ENCODE measurements at regions not wholly inside any gene's neighbourhood (a gene's known extent, or its start where the extent isn't known, plus 50 kb on each side); places are given as distances from the start of the nearest gene placed in this dataset.

- no peak for DNase-seq (ENCODE audit: low spot score in 2 of 2)
- Histone ChIP-seq H3K27me3 (no peaks in the 10 kb centered on the region), H3K27ac (no peak overlapping the region), H3K4me1 (no peaks in the 10 kb centered on the region), H3K4me3 (no peak overlapping the region), H3K9me3 (no peaks in the 10 kb centered on the region), H3K36me3 (no peaks in the 10 kb centered on the region)
- TF ChIP-seq CTCF (IDR thresholded peaks at IDR 0.05) = no peak
- no peak for TF ChIP-seq POLR2A (IDR thresholded peaks at IDR 0.05)
- no peak for TF ChIP-seq POLR2AphosphoS5 (IDR thresholded peaks at IDR 0.05)
- intact Hi-C loops (cut with DNase I; ENCODE audit: low total_unique reads) = no loop called here
Measured at GRCh38 chr4:185955151-185955770, 113.7 kb upstream of the TLR3 start.

GRCh38 chr4:185955826-185956543, 113.0 kb upstream of the TLR3 start:
- intact Hi-C loops (cut with DNase I; ENCODE audit: low total_unique reads) = no loop called here
- Histone ChIP-seq H3K36me3 (no peaks in the 10 kb centered on the region), H3K9me3 (no peaks in the 10 kb centered on the region), H3K27ac (no peak overlapping the region), H3K4me3 (peak overlapping the region in 2 of 3 donors; percentile 0 to 24), H3K27me3 (no peaks in the 10 kb centered on the region), H3K4me1 (no peaks in the 10 kb centered on the region)
- TF ChIP-seq POLR2AphosphoS5 (IDR thresholded peaks at IDR 0.05) (no peak), CTCF (IDR thresholded peaks at IDR 0.05) (no peak), POLR2A (IDR thresholded peaks at IDR 0.05) (no peak)
- DNase-seq (ENCODE audit: low spot score in 2 of 2) = no peak

GRCh38 chr4:185956544-185956940, 112.4 kb upstream of the TLR3 start:
- no peaks in the 10 kb centered on the region for H3K9me3 ChIP-seq
- TF ChIP-seq POLR2A (IDR thresholded peaks at IDR 0.05) (no peak), POLR2AphosphoS5 (IDR thresholded peaks at IDR 0.05) (no peak)
- H3K27me3 ChIP-seq = no peaks in the 10 kb centered on the region
- no peaks in the 10 kb centered on the region for H3K4me1 ChIP-seq
- H3K36me3 ChIP-seq = no peaks in the 10 kb centered on the region
- no peak for DNase-seq (ENCODE audit: low spot score in 2 of 2)
- H3K4me3 ChIP-seq = peak overlapping the region in 1 of 3 donors; percentile 24
- H3K27ac ChIP-seq = no peak overlapping the region
- intact Hi-C loops (cut with DNase I; ENCODE audit: low total_unique reads) = no loop called here

DNA sequence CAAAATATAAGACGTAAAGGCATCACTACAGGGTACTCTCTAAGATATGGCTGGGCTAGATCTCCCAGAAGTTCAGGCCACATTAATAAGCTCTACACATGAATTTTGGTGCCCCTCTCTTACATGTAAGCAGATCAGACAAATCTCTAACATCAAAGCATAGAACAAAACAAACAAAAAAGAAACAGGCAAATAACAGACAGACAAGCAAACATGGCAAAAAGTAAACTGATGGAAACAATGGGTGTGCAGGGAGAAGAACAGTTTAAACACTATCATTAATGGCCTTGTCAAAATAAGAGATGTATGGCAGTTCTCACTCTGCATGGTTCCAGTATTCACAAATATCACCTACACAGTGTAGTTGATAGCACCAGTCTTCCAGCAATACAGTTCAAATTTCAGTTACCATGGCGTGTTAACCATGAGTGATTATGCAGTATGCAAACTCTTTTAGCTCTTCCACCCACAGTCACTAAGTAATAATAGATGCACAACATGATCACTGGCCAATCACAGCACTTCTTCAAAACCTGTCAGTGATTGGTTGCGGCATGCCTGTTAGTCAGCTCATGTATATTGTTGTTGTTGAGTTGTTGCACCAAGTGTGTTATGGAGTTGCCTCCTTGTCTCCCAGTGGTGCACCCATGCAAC, 110.7 kb upstream of the TLR3 start:
- Histone ChIP-seq H3K27ac (no peak overlapping the region), H3K27me3 (no peaks in the 10 kb centered on the region), H3K4me1 (no peaks in the 10 kb centered on the region), H3K4me3 (no peak overlapping the region), H3K9me3 (no peaks in the 10 kb centered on the region), H3K36me3 (no peaks in the 10 kb centered on the region)
- TF ChIP-seq POLR2AphosphoS5 (IDR thresholded peaks at IDR 0.05) = no peak
- no peak for TF ChIP-seq POLR2A (IDR thresholded peaks at IDR 0.05)
- TF ChIP-seq CTCF (IDR thresholded peaks at IDR 0.05) = no peak
- no peak for DNase-seq (ENCODE audit: low spot score in 2 of 2)
- intact Hi-C loops (cut with DNase I; ENCODE audit: low total_unique reads) = no loop called here

DNA sequence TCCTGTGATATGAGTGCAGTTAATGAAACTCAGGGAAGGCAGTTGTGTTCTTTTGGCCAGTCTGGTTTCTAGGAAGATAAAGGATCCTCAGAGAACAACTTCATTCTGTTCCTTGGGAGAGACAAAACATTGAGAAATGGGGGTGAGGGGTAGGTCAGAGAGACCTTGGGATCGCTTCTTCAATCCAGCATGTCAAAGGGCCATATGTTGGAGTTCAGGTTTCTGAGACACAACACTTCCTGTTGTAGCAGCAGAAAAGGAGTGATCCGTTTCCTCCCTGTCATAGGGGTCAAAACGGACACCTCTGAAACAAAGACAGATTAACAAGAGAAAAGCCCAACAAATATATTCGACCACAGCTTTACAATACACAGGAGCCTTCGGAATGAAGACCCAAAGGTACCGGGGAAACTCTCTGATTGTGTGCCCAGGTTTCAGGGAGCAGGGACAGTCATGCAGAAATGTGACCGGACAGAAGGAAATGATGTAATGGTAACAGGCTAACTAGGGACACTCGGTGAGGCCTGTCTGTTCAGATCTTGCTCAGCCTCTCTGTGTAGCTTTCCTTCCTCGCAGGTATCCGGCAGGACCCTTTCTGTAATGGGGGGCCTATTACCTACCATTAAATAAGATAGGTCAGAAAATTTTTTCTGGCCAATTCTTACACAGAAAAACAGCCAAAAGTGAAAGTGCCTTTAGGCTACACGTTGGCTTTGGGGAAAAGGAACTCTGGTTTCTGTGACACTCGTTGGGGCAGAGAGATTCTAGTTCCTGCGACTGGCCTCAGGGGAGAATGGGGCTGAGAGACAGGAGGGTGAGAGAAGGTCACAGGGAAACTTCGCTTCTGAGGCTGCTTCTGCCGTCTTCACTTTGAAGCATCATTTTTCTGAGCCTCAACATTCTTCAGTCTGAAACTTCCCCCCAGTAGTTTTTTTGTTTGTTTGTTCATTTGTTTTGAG, 103.3 kb upstream of the TLR3 start:
- peak overlapping the region; percentile 34 to 44 for H3K27ac ChIP-seq
- DNase-seq (ENCODE audit: low spot score in 2 of 2) = no peak
- no peak overlapping the region for H3K4me3 ChIP-seq
- intact Hi-C loops (cut with DNase I; ENCODE audit: low total_unique reads) = no loop called here
- H3K36me3 ChIP-seq = no peaks in the 10 kb centered on the region
- H3K27me3 ChIP-seq = no peaks in the 10 kb centered on the region
- no peak for TF ChIP-seq POLR2A (IDR thresholded peaks at IDR 0.05)
- no peak for TF ChIP-seq POLR2AphosphoS5 (IDR thresholded peaks at IDR 0.05)
- no peak for TF ChIP-seq CTCF (IDR thresholded peaks at IDR 0.05)
- no peaks in the 10 kb centered on the region for H3K9me3 ChIP-seq
- H3K4me1 ChIP-seq = no peaks in the 10 kb centered on the region

All from breast epithelium (tissue), 4 donors.